Endothelial cell of umbilical vein (primary cell): ENCODE measurements at regions not wholly inside any gene's neighbourhood (a gene's known extent, or its start where the extent isn't known, plus 50 kb on each side); places are given as distances from the start of the nearest gene placed in this dataset.
"Not testable (repeated sequence)": the region's sequence is repeated elsewhere in the genome, so short reads cannot be mapped to it uniquely, and the experiment has no call there.

Experiments used
- BruUV-seq: library from RNA; stranded (reverse); fragments of 400-500 nt; replicated peaks from 2 replicates; lab custom pipeline; 2021; lab: Mats Ljungman, UMichigan
- CTCF ChIA-PET: fragments of 300-600, 350-600 bp; sonication (Branson Sonifier 250); formaldehyde crosslinking; loops from one replicate; lab custom pipeline; 2021; ENCODE audit warnings: antibody characterized with exemption, inconsistent platforms; lab: Charles Lee
- POLR2A ChIA-PET: fragments of 300-600, 350-600 bp; sonication (Branson Sonifier 250); formaldehyde crosslinking; loops from one replicate; lab custom pipeline; 2021; ENCODE audit warnings: antibody characterized with exemption, inconsistent platforms; lab: Charles Lee
- DNase-seq: peaks from one replicate; pipeline ENCODE4 v3.0.0-alpha.2; 2011; ENCODE audit warnings: low read depth, low spot score
- FAIRE-seq: peaks from 2 replicates; lab custom pipeline; 2011; peaks lifted over from hg19 to GRCh38; lab: Jason Lieb, UNC
- H2AFZ ChIP-seq: 2 replicates; pipeline ENCODE4 v1.6.0; 2012; ENCODE audit warnings: low read depth, low read length, control low read depth, inconsistent platforms
- H3K27ac ChIP-seq: 2 replicates; pipeline ENCODE4 v1.5.1; 2011; ENCODE audit warnings: low read depth, mild to moderate bottlenecking, control low read depth, low read length, moderate library complexity; ENCODE audit not compliant: insufficient read depth
- H3K27me3 ChIP-seq, 2 experiments: 2 replicates each; pipeline versions ENCODE4 v1.6.0 to v1.6.1; 2011; ENCODE audit warnings: low read length in 2 of 2, mixed read lengths in 1 of 2; ENCODE audit not compliant: control insufficient read depth in 2 of 2, insufficient read depth in 2 of 2
- H3K36me3 ChIP-seq, 2 experiments: 2 replicates in 1 of 2; 3 replicates in 1 of 2; pipeline ENCODE4 v1.5.1; 2011; ENCODE audit warnings: low read length in 2 of 2, mild to moderate bottlenecking in 1 of 2, moderate library complexity in 1 of 2; ENCODE audit not compliant: control insufficient read depth in 2 of 2, insufficient read depth in 2 of 2; ENCODE audit errors: extremely low read depth in 1 of 2
- H3K4me1 ChIP-seq: 3 replicates; pipeline ENCODE4 v1.5.1; 2011; ENCODE audit warnings: mild to moderate bottlenecking, low read length; ENCODE audit not compliant: control insufficient read depth, insufficient read depth; ENCODE audit errors: extremely low read depth
- H3K4me2 ChIP-seq: 2 replicates; pipeline ENCODE4 v1.6.1; 2011; ENCODE audit warnings: low read length, control low read depth, mixed read lengths; ENCODE audit not compliant: insufficient read depth
- H3K4me3 ChIP-seq, 3 experiments: fragments of 200-600 bp in 1 of 3; sonication (generic), shearing (Covaris generic) in 1 of 3; replicated peaks in 1 of 3; 2 replicates each; pipeline ENCODE4 v1.5.1; 2011 to 2016; ENCODE audit warnings: control low read depth in 3 of 3, low read length in 3 of 3, mild to moderate bottlenecking in 2 of 3, inconsistent platforms in 1 of 3, low read depth in 1 of 3, moderate library complexity in 1 of 3; ENCODE audit not compliant: insufficient read depth in 1 of 3
- H3K79me2 ChIP-seq: 2 replicates; pipeline ENCODE4 v1.6.0; 2012; ENCODE audit warnings: low read length, inconsistent platforms; ENCODE audit not compliant: control insufficient read depth, insufficient read depth
- H3K9ac ChIP-seq: replicated peaks from 2 replicates; pipeline ENCODE3; 2011; ENCODE audit warnings: low read length, control low read depth; ENCODE audit not compliant: insufficient read depth; ENCODE audit errors: extremely low read depth
- H3K9me1 ChIP-seq: replicated peaks from 3 replicates; pipeline ENCODE4 v1.6.0; 2011; ENCODE audit warnings: mild to moderate bottlenecking, low read length; ENCODE audit not compliant: control insufficient read depth, insufficient read depth; ENCODE audit errors: extremely low read depth
- H3K9me3 ChIP-seq: replicated peaks from 2 replicates; pipeline ENCODE4 v1.5.1; 2012; ENCODE audit warnings: low read length, inconsistent platforms; ENCODE audit not compliant: control insufficient read depth, insufficient read depth
- H4K20me1 ChIP-seq: replicated peaks from 2 replicates; pipeline ENCODE3; 2011; ENCODE audit warnings: mild to moderate bottlenecking, low read length; ENCODE audit not compliant: control insufficient read depth, insufficient read depth; ENCODE audit errors: extremely low read depth
- EZH2 ChIP-seq: IDR thresholded peaks from 2 replicates; pipeline ENCODE4 v1.6.1; 2012; ENCODE audit warnings: borderline replicate concordance, low read depth, mild to moderate bottlenecking, moderate library complexity, low read length, inconsistent platforms; ENCODE audit not compliant: severe bottlenecking
- FOS ChIP-seq: IDR thresholded peaks from 2 replicates; pipeline ENCODE4 v1.6.1; 2011; ENCODE audit warnings: mild to moderate bottlenecking, low read length, moderate library complexity, borderline replicate concordance; ENCODE audit not compliant: insufficient read depth
- GATA2 ChIP-seq: IDR thresholded peaks from 2 replicates; pipeline ENCODE4 v1.7.0; 2011; ENCODE audit warnings: low read depth, mild to moderate bottlenecking, moderate library complexity, mixed read lengths, low read length; ENCODE audit not compliant: insufficient read length, insufficient read depth
- JUN ChIP-seq: IDR thresholded peaks from 2 replicates; pipeline ENCODE4 v1.6.1; 2011; ENCODE audit warnings: borderline replicate concordance, low read depth; ENCODE audit not compliant: insufficient read length, insufficient read depth
- MYC ChIP-seq: IDR thresholded peaks from one replicate; pipeline ENCODE4 v1.6.1; 2011; ENCODE audit warnings: mild to moderate bottlenecking, low read depth, low read length
- POLR2A ChIP-seq: IDR thresholded peaks from 2 replicates; pipeline ENCODE4 v1.6.1; 2012; ENCODE audit warnings: low read depth, mild to moderate bottlenecking, control low read depth, low read length
- POLR2AphosphoS5 ChIP-seq: IDR thresholded peaks from 2 replicates; pipeline ENCODE4 v1.6.1; 2012; ENCODE audit warnings: low read depth, mild to moderate bottlenecking, control low read depth, low read length, moderate library complexity; ENCODE audit not compliant: insufficient read depth
- dilution Hi-C: fragments of 300-500 bp; cut with MboI; formaldehyde crosslinking; loops from one replicate; pipeline ENCODE4 v1.15.0; 2019; ENCODE audit warnings: low sequenced_read_pairs; ENCODE audit not compliant: extremely low pct_ligation_motif_present
- intact Hi-C: fragments of 100-400 bp; cut with micrococcal nuclease; formaldehyde crosslinking; loops from one replicate; pipeline ENCODE4 v1.10.0; 2022
- TF ChIP-seq, protein P1 (sequence below): IDR thresholded peaks from 2 replicates; pipeline ENCODE4 v1.6.1; 2011; ENCODE audit not compliant: insufficient read depth, insufficient read length
- TF ChIP-seq, protein P2 (sequence below), 2 donors: IDR thresholded peaks; 1 replicate in 1 of 2; 2 replicates in 1 of 2; pipeline ENCODE4 v1.5.1; 2011; ENCODE audit warnings: low read length in 2 of 2, mild to moderate bottlenecking in 2 of 2, moderate library complexity in 2 of 2, control low read depth in 1 of 2, inconsistent platforms in 1 of 2, low read depth in 1 of 2; ENCODE audit not compliant: insufficient read depth in 1 of 2; ENCODE audit errors: extremely low read depth in 1 of 2

DNA sequence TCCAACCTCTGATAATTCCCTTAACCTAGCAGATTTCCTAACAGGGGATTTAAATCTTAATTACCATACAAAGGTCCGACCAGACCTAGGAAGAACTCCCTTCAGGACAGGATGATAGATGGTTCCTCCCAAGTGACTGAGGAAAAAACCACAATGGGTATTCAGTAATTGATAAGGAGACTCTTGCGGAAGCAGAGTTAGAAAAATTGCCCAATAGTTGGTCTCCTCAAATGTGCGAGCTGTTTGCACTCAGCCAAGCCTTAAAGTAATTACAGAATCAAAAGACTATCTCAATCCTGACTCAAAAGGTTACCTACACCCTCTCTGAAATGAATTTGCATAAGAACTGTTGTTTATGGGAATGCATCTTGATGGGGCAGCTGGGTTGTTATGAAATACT, 350.7 kb downstream of the DAD1 start:
- H3K4me2 ChIP-seq, CTCF ChIA-PET, H3K4me3 ChIP-seq, dilution Hi-C loops, BruUV-seq, H3K9me3 ChIP-seq, POLR2A ChIA-PET, H3K4me1 ChIP-seq, FAIRE-seq, H2AFZ ChIP-seq, H3K27me3 ChIP-seq, H3K79me2 ChIP-seq, H3K27ac ChIP-seq, DNase-seq, H3K36me3 ChIP-seq, intact Hi-C loops, H3K9ac ChIP-seq, H3K9me1 ChIP-seq, H4K20me1 ChIP-seq: not testable (repeated sequence)

DNA sequence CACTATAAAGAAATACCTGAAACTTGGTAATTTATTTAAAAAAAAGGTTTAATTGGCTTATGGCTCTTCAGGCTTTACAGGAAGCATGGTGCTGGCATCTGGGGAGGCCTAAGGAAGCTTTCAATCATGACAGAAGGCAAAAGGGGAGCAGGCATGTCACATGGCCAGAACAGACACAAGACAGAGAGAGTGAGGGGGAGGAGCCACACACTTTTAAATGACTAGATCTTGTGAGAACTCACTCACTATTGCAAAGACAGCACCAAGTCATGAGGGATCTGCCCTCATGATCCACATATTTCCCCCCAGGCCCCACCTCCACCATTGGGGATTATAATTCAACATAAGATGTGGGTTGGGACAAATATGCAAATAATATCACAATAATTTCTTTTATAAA, 355.6 kb downstream of the DAD1 start:
- H3K4me3 ChIP-seq: no peak overlapping the region
- ChIA-PET CTCF (no interaction called here), POLR2A (no interaction called here)
- DNase-seq (no peak), FAIRE-seq (no peak)
- no peaks in the 10 kb centered on the region for H3K79me2 ChIP-seq
- intact Hi-C loops (no loop called here), dilution Hi-C loops (no loop called here)
- TF ChIP-seq, protein P1, sequence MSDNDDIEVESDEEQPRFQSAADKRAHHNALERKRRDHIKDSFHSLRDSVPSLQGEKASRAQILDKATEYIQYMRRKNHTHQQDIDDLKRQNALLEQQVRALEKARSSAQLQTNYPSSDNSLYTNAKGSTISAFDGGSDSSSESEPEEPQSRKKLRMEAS: no peak
- TF ChIP-seq MYC (no peak), EZH2 (no peak), JUN (no peak), POLR2AphosphoS5 (no peak), GATA2 (no peak), POLR2A (no peak), FOS (no peak)
- TF ChIP-seq, protein P2, sequence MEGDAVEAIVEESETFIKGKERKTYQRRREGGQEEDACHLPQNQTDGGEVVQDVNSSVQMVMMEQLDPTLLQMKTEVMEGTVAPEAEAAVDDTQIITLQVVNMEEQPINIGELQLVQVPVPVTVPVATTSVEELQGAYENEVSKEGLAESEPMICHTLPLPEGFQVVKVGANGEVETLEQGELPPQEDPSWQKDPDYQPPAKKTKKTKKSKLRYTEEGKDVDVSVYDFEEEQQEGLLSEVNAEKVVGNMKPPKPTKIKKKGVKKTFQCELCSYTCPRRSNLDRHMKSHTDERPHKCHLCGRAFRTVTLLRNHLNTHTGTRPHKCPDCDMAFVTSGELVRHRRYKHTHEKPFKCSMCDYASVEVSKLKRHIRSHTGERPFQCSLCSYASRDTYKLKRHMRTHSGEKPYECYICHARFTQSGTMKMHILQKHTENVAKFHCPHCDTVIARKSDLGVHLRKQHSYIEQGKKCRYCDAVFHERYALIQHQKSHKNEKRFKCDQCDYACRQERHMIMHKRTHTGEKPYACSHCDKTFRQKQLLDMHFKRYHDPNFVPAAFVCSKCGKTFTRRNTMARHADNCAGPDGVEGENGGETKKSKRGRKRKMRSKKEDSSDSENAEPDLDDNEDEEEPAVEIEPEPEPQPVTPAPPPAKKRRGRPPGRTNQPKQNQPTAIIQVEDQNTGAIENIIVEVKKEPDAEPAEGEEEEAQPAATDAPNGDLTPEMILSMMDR (IDR thresholded peaks at IDR 0.05; ENCODE audit: extremely low read depth in 1 of 2, insufficient read depth in 1 of 2, low read depth in 1 of 2, low read length in 2 of 2): no peak
- no peaks in the 10 kb centered on the region for H3K9me1 ChIP-seq
- H4K20me1 ChIP-seq: no peaks in the 10 kb centered on the region
- no TSS peak for BruUV-seq
- no peaks in the 10 kb centered on the region for H3K4me1 ChIP-seq
- no peaks in the 10 kb centered on the region for H3K9me3 ChIP-seq
- no peak overlapping the region for H3K4me2 ChIP-seq
- H2AFZ ChIP-seq: no peak overlapping the region
- no peak overlapping the region for H3K9ac ChIP-seq
- no peak overlapping the region for H3K27ac ChIP-seq
- H3K27me3 ChIP-seq: peaks cover 2 to 9% of the 10 kb centered on the region in 2 experiments
- H3K36me3 ChIP-seq: no peaks in the 10 kb centered on the region
